ENCODE measurements at regions not wholly inside any gene's neighbourhood (a gene's known extent, or its start where the extent isn't known, plus 50 kb on each side); places are given as distances from the start of the nearest gene placed in this dataset.

- Histone ChIP-seq H3F3A (ENCODE audit: control insufficient read depth, insufficient read depth) (no peaks in the 10 kb centered on the region), H3K27me3 (ENCODE audit: control insufficient read depth, low read length) (no peaks in the 10 kb centered on the region), H3K9me3 (ENCODE audit: control insufficient read depth, insufficient read depth, low read length) (peaks cover 7% of the 10 kb centered on the region; the same call in 1 of the 2 replicates), H3K79me2 (ENCODE audit: control insufficient read depth, low read length) (no peaks in the 10 kb centered on the region), H3K36me3 (ENCODE audit: control insufficient read depth, low read length) (no peaks in the 10 kb centered on the region), H3K9me2 (replicated peaks; ENCODE audit: control insufficient read depth, low read length) (no peaks in the 10 kb centered on the region), H3K4me3 (ENCODE audit: low read length) (no peak overlapping the region), H3K4me2 (ENCODE audit: low read length) (no peak overlapping the region), H4K20me1 (ENCODE audit: control insufficient read depth, insufficient read depth, low read depth, low read length) (no peaks in the 10 kb centered on the region), H3K27ac (ENCODE audit: low read depth, low read length) (no peak overlapping the region), H3K4me1 (ENCODE audit: control insufficient read depth, low read length) (peaks cover 11% of the 10 kb centered on the region)
- no peak for TF ChIP-seq CTCF (IDR thresholded peaks at IDR 0.05; ENCODE audit: low read depth, low read length, poor library complexity, severe bottlenecking)
- TF ChIP-seq EZH2phosphoT487 (IDR thresholded peaks at IDR 0.05; ENCODE audit: borderline replicate concordance, low read length): no peak
These were observed 745.6 kb upstream of the LUZP2 start for GRCh38 chr11:23751280-23751679.

DNA sequence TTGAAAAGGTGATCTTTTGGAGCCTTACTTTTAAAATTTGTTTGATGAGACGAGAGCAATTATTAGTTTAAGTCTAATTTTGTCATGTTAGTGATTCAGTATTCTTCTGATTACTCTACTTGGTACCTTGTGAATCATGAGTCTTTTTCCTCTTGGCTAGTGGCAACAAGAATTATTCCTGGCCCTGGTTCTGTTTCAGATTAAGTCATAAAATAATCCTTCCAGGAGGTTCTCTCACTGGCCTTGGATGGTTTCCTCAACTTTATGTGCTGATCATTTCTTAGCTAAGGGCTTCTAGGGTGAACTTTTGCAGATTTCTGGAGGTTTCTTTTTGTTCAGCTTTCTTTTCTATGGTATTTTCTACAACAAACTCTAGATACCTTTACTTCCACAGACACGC, 741.8 kb upstream of the LUZP2 start:
- Histone ChIP-seq H3K9me3 (ENCODE audit: control insufficient read depth, insufficient read depth, low read length) (peaks cover 16% of the 10 kb centered on the region; the same call in 1 of the 2 replicates), H3K4me3 (ENCODE audit: low read length) (no peak overlapping the region), H4K20me1 (ENCODE audit: control insufficient read depth, insufficient read depth, low read depth, low read length) (no peaks in the 10 kb centered on the region), H3K27ac (ENCODE audit: low read depth, low read length) (no peak overlapping the region), H3K79me2 (ENCODE audit: control insufficient read depth, low read length) (no peaks in the 10 kb centered on the region), H3K4me2 (ENCODE audit: low read length) (no peak overlapping the region), H3F3A (ENCODE audit: control insufficient read depth, insufficient read depth) (no peaks in the 10 kb centered on the region), H3K36me3 (ENCODE audit: control insufficient read depth, low read length) (no peaks in the 10 kb centered on the region), H3K27me3 (ENCODE audit: control insufficient read depth, low read length) (no peaks in the 10 kb centered on the region), H3K4me1 (ENCODE audit: control insufficient read depth, low read length) (no peaks in the 10 kb centered on the region), H3K9me2 (replicated peaks; ENCODE audit: control insufficient read depth, low read length) (no peaks in the 10 kb centered on the region)
- TF ChIP-seq CTCF (IDR thresholded peaks at IDR 0.05; ENCODE audit: low read depth, low read length, poor library complexity, severe bottlenecking) (no peak), EZH2phosphoT487 (IDR thresholded peaks at IDR 0.05; ENCODE audit: borderline replicate concordance, low read length) (no peak)

- Histone ChIP-seq H3K4me3 (ENCODE audit: low read length) (no peak overlapping the region), H3K9me3 (ENCODE audit: control insufficient read depth, insufficient read depth, low read length) (peaks cover 16% of the 10 kb centered on the region; the same call in 1 of the 2 replicates), H3K9me2 (replicated peaks; ENCODE audit: control insufficient read depth, low read length) (no peaks in the 10 kb centered on the region), H4K20me1 (ENCODE audit: control insufficient read depth, insufficient read depth, low read depth, low read length) (no peaks in the 10 kb centered on the region), H3K27ac (ENCODE audit: low read depth, low read length) (no peak overlapping the region), H3K4me2 (ENCODE audit: low read length) (no peak overlapping the region), H3F3A (ENCODE audit: control insufficient read depth, insufficient read depth) (no peaks in the 10 kb centered on the region), H3K36me3 (ENCODE audit: control insufficient read depth, low read length) (no peaks in the 10 kb centered on the region), H3K79me2 (ENCODE audit: control insufficient read depth, low read length) (no peaks in the 10 kb centered on the region), H3K27me3 (ENCODE audit: control insufficient read depth, low read length) (no peaks in the 10 kb centered on the region), H3K4me1 (ENCODE audit: control insufficient read depth, low read length) (no peaks in the 10 kb centered on the region)
- no peak for TF ChIP-seq CTCF (IDR thresholded peaks at IDR 0.05; ENCODE audit: low read depth, low read length, poor library complexity, severe bottlenecking)
These were observed 741.1 kb upstream of the LUZP2 start for GRCh38 chr11:23755769-23756168.

DNA sequence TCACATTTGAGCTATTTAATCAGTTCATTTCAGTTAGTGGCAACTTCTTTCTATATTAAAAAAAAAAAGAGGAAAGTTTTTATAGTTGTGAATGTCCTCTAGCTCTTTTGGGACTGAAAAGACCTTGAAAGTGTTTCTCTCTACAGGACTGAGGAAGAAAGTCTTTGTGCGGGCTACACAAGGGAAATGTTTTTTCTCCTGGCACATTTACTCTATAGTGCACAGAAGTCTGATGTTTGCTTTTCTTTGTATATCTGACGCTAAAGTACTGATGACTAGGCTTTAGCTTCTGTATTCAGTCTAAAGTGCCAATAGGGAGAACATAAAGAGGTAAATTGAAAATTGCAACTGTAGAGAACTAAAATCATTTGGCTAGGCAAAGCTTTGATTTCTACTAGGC, 737.4 kb upstream of the LUZP2 start:
- H3K4me3 ChIP-seq (ENCODE audit: low read length): no peak overlapping the region
- H3F3A ChIP-seq (ENCODE audit: control insufficient read depth, insufficient read depth): no peaks in the 10 kb centered on the region
- no peaks in the 10 kb centered on the region for H4K20me1 ChIP-seq (ENCODE audit: control insufficient read depth, insufficient read depth, low read depth, low read length)
- TF ChIP-seq CTCF (IDR thresholded peaks at IDR 0.05; ENCODE audit: low read depth, low read length, poor library complexity, severe bottlenecking): no peak
- no peak for TF ChIP-seq EZH2phosphoT487 (IDR thresholded peaks at IDR 0.05; ENCODE audit: borderline replicate concordance, low read length)
- no peaks in the 10 kb centered on the region for H3K27me3 ChIP-seq (ENCODE audit: control insufficient read depth, low read length)
- no peaks in the 10 kb centered on the region for H3K79me2 ChIP-seq (ENCODE audit: control insufficient read depth, low read length)
- H3K27ac ChIP-seq (ENCODE audit: low read depth, low read length): no peak overlapping the region
- peaks cover 16% of the 10 kb centered on the region; the same call in 1 of the 2 replicates for H3K9me3 ChIP-seq (ENCODE audit: control insufficient read depth, insufficient read depth, low read length)
- no peak overlapping the region for H3K4me2 ChIP-seq (ENCODE audit: low read length)
- H3K9me2 ChIP-seq (replicated peaks; ENCODE audit: control insufficient read depth, low read length): no peaks in the 10 kb centered on the region
- H3K36me3 ChIP-seq (ENCODE audit: control insufficient read depth, low read length): no peaks in the 10 kb centered on the region
- no peaks in the 10 kb centered on the region for H3K4me1 ChIP-seq (ENCODE audit: control insufficient read depth, low read length)

All from DOHH2 (cell line).